HUES6 (cell line): ENCODE measurements at regions not wholly inside any gene's neighbourhood (a gene's known extent, or its start where the extent isn't known, plus 50 kb on each side); places are given as distances from the start of the nearest gene placed in this dataset.

Experiments used
- H3K27ac ChIP-seq: 2 replicates; pipeline ENCODE4 v1.7.0; 2013; ENCODE audit warnings: low read depth, mild to moderate bottlenecking, low read length, inconsistent platforms
- H3K27me3 ChIP-seq: 2 replicates; pipeline ENCODE4 v1.6.1; 2013; ENCODE audit warnings: low read length; ENCODE audit not compliant: control insufficient read depth, insufficient read depth
- H3K36me3 ChIP-seq: 2 replicates; pipeline ENCODE4 v1.6.1; 2013; ENCODE audit warnings: low read length; ENCODE audit not compliant: control insufficient read depth, insufficient read depth
- H3K4me1 ChIP-seq: 2 replicates; pipeline ENCODE4 v1.6.1; 2013; ENCODE audit warnings: low read length; ENCODE audit not compliant: control insufficient read depth, insufficient read depth
- H3K4me3 ChIP-seq: 2 replicates; pipeline ENCODE4 v1.5.1; 2013; ENCODE audit warnings: low read depth, low read length
- H3K9ac ChIP-seq: one replicate; pipeline ENCODE4 v1.6.1; 2013; ENCODE audit warnings: mild to moderate bottlenecking, low read length
- H3K9me3 ChIP-seq: 2 replicates; pipeline ENCODE4 v1.6.1; 2013; ENCODE audit warnings: low read depth, low read length; ENCODE audit not compliant: control insufficient read depth, insufficient read depth

DNA sequence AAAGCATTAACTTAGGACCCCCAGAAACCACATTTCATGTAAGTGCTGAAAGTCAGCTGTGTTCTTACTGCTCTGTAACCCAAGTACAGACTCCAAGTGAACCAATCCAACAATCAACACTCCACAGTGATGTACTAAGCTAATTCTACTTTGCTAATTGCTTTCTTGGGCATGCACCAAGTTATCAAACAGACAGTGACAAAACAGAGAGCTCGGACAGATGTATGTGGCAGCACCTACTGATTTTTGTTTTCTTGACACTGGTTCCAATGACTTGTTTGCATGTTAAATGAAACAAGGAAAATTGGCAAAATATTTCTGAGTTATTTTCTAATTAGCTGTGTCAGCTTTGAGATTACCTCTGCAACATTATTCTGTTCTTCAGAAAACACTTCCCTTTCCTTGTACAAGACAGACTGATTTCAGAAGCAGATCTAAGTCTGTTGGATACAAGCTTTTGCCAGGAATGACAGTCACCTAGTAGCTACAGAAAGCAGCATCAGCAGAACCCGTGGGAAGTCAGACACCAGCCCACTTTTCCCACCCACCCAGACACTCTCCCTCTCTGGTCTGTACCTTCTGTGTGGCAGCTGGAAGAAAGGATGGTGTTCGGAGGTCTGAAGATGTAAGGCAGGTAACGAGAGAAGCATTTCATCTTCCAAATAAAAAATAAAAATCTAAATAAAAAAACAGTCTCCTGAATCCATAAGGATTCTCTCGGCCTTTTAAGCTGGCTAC, 176.7 kb upstream of the PPP2R2B start:
- Histone ChIP-seq H3K4me3 (no peak overlapping the region), H3K9me3 (no peaks in the 10 kb centered on the region), H3K36me3 (no peaks in the 10 kb centered on the region), H3K4me1 (0 out of 2 replicates have a peak, but pooled peaks cover 3% of the 10 kb centered on the region), H3K27ac (no peak overlapping the region), H3K9ac (no peak overlapping the region), H3K27me3 (no peaks in the 10 kb centered on the region)

DNA sequence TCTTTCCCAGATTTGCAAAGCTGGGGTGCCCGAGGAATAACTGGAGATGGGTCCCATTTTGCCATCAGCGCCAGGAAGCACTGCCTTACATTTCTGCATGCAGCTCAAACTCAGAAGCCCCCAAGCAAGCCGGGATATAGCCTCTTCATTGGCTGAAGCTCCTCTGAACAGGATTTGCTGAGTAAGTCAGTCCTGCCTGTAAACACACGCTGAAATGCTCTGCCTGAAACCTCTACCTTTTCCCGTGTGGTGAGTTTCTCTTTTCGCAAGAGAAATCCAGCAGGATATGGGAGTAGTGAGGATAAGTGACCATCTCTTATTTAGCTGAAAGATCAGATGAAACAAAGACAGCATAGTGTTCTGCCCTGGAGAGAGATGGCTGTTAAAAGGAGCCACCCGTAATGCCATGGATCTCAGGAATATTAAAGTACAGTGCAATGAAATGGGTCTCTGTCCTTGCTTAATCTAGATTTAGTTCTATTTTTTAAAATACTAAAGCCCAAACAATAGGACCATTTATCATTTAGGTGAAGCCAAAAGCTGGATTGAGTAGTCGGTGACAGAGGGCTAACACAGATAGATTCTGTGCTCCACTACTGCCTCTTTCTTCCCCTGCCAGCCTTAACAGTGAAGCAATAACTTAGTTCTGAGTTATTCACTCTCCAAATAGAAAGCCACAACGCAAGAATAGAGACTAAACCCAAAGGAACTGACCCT, 177.5 kb upstream of the PPP2R2B start:
- H3K36me3 ChIP-seq, result no peaks in the 10 kb centered on the region
- no peaks in the 10 kb centered on the region for H3K9me3 ChIP-seq
- H3K4me1 ChIP-seq, result 0 out of 2 replicates have a peak, but pooled peaks cover 3% of the 10 kb centered on the region
- H3K9ac ChIP-seq, result peak overlapping the region; percentile 13
- H3K4me3 ChIP-seq, result no peak overlapping the region
- H3K27ac ChIP-seq, result no peak overlapping the region
- no peaks in the 10 kb centered on the region for H3K27me3 ChIP-seq

DNA sequence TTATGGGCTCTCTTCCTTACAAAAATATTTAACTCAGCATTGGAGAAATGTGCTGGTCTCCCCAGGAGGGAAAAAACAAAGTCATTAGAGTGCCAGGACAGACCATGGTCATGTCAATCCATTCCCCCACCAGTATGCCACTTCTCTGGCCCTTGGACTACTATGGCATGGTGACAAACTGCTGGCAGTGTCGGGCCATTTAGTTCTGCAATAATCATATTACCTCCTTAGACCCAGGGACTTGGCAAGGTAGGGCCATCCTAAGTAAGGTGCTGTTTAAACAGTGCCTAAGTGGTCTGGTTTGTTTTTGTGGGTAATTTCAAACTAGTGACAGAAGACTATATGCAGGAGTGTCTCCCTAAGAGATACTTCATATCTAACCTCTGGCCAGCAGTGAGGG, 177.8 kb upstream of the STK32A start:
- no peaks in the 10 kb centered on the region for H3K36me3 ChIP-seq
- H3K9ac ChIP-seq, result no peak overlapping the region
- no peak overlapping the region for H3K27ac ChIP-seq
- H3K9me3 ChIP-seq, result no peaks in the 10 kb centered on the region
- no peaks in the 10 kb centered on the region for H3K27me3 ChIP-seq
- no peak overlapping the region for H3K4me3 ChIP-seq
- H3K4me1 ChIP-seq, result 0 out of 2 replicates have a peak, but pooled peaks cover 3% of the 10 kb centered on the region

DNA sequence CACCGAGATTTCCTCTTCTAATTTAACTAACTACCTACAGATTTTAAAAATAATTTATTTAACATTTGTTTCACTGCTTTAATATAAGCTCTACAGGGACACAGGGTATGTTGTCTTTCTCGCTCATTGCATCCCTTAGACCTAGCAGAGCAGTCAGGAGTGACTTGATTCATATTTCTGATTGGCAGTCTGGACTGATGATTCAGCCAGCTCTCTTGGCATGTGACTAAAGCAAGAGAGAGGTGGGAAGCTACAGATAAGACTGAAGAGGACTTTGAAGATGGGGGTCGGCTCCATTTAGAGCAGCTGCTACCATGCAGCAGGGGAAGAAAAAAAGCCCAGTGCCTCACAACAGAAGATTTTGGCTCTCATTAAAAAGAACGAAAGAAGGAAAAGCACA, 173.4 kb upstream of the STK32A start:
- Histone ChIP-seq H3K36me3 (no peaks in the 10 kb centered on the region), H3K4me1 (no peaks in the 10 kb centered on the region), H3K27me3 (no peaks in the 10 kb centered on the region), H3K9ac (no peak overlapping the region), H3K9me3 (no peaks in the 10 kb centered on the region), H3K4me3 (no peak overlapping the region), H3K27ac (no peak overlapping the region)

DNA sequence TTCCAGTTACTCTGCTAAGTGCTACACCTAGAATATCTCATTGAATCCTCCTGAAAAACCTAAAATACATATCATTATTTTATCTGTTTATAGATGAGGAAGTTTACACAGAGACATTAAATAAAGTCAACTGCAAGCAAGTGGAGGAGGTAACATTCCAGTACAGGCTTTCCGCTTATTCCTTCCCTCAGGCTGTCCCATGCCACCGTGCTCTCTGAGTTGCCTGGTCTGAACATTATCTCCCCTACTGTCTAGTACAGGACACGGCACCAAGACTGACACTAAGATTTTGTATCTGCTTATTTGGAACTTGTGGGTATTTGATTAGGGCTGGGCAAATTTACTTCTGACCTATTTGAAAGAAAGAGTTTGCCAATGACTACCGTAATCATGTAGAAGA, 172.4 kb upstream of the STK32A start:
- H3K27me3 ChIP-seq, result no peaks in the 10 kb centered on the region
- no peak overlapping the region for H3K4me3 ChIP-seq
- no peak overlapping the region for H3K9ac ChIP-seq
- H3K27ac ChIP-seq, result no peak overlapping the region
- no peaks in the 10 kb centered on the region for H3K4me1 ChIP-seq
- no peaks in the 10 kb centered on the region for H3K9me3 ChIP-seq
- no peaks in the 10 kb centered on the region for H3K36me3 ChIP-seq

DNA sequence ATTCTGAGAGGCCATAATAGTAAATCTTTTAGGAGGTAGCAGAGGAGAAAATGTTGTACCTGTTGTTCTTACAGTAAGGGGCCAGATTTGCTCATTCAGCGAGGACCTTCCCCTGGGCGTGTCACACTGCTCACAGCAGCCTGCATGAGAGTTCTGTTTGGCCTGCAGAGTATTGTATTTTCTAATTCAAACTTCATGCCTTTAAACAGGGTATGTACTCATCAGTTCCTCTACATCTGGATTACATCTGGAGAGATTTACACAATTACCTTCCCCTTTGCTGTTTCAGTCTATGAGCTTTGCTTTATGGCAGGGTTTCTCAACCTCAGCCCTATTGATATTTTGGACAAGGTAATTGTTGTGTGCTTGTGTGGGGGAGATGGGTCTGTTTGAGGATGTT, 170.9 kb upstream of the STK32A start:
- no peaks in the 10 kb centered on the region for H3K27me3 ChIP-seq
- no peaks in the 10 kb centered on the region for H3K9me3 ChIP-seq
- no peak overlapping the region for H3K4me3 ChIP-seq
- H3K9ac ChIP-seq, result no peak overlapping the region
- H3K36me3 ChIP-seq, result no peaks in the 10 kb centered on the region
- no peak overlapping the region for H3K27ac ChIP-seq
- no peaks in the 10 kb centered on the region for H3K4me1 ChIP-seq

DNA sequence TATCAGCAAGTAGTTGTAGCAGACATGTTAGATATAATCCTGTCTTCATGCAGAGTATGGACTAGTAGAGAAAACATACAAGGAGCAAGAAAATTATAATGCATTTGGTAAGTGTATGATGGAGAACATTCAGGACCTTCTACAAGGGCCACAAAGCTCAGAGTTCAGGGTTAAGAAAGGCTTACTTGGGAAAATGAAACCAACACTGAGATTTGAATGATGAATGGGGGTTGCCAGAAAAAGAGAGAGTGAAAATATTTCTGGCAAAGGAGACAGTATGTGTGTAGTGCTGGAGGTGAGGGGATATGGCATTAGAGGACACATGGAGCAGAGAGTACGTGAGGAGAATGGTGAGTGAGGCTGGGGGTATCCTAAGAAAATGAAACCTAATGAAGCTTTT, 169.8 kb upstream of the STK32A start:
- Histone ChIP-seq H3K36me3 (no peaks in the 10 kb centered on the region), H3K4me3 (no peak overlapping the region), H3K27ac (no peak overlapping the region), H3K4me1 (no peaks in the 10 kb centered on the region), H3K9ac (no peak overlapping the region), H3K27me3 (no peaks in the 10 kb centered on the region), H3K9me3 (no peaks in the 10 kb centered on the region)

DNA sequence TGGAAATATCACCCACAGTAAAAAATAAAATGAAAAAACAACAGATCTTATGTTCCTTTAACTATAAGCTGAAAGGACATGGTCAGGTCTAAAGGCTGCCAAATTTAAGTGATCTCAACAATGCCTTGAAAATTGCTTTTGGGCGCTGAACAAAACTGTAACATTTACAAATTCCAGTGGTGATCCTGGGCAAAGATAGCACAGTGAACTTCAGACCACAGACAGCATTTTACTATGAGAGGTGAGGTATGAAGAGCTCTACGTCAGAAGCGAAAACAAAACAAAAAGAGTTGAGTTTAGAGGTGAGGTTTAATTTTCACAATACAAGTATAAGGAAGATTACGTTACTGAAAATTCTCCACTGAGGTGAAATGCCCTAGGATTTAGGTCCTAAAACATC, 165.8 kb upstream of the STK32A start:
- Histone ChIP-seq H3K4me3 (no peak overlapping the region), H3K36me3 (no peaks in the 10 kb centered on the region), H3K27ac (no peak overlapping the region), H3K27me3 (no peaks in the 10 kb centered on the region), H3K9me3 (no peaks in the 10 kb centered on the region), H3K4me1 (peaks cover 13% of the 10 kb centered on the region), H3K9ac (no peak overlapping the region)

DNA sequence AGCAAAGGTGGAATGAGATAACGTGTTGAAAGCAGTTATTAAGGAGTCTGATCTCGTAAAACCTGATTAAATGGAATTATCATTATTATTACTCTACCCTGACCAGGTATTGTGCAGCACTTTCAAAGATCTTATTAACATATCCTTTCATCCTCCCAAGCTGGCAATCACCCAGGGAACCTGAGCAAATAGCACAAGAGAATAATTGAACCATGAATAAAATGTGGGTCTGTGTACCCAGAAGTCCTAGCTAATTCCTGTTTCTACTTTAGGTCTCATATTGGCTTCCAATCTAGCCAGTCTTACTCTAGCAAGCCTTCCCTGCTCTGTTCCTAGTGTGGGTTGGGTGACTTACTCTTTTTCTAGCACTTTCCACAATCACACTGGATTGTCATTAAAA, 162.2 kb upstream of the STK32A start:
- Histone ChIP-seq H3K9ac (no peak overlapping the region), H3K4me3 (no peak overlapping the region), H3K27ac (no peak overlapping the region), H3K4me1 (peaks cover 13% of the 10 kb centered on the region), H3K27me3 (no peaks in the 10 kb centered on the region), H3K36me3 (no peaks in the 10 kb centered on the region), H3K9me3 (no peaks in the 10 kb centered on the region)

DNA sequence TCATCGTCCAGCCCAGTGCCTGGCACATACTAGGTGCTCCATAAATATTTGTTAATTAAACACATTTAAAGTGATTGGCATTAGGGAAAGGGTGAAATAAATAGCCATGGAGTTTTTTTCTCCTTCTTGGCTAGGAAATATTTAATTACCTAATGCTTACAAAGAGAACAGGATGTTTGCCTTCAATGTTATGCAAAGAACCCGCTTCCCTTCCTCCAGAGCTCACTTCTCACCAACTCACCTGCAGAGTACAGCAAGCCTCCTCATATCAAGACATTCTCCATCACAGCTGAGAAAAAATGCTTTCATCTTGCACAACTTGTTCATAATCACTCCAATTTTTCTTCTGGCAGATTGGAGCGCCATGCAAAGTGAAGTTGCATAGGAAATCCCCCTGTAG, 161.7 kb upstream of the STK32A start:
- H3K9ac ChIP-seq, result no peak overlapping the region
- H3K4me3 ChIP-seq, result no peak overlapping the region
- H3K36me3 ChIP-seq, result no peaks in the 10 kb centered on the region
- peaks cover 13% of the 10 kb centered on the region for H3K4me1 ChIP-seq
- no peak overlapping the region for H3K27ac ChIP-seq
- H3K9me3 ChIP-seq, result no peaks in the 10 kb centered on the region
- H3K27me3 ChIP-seq, result no peaks in the 10 kb centered on the region

DNA sequence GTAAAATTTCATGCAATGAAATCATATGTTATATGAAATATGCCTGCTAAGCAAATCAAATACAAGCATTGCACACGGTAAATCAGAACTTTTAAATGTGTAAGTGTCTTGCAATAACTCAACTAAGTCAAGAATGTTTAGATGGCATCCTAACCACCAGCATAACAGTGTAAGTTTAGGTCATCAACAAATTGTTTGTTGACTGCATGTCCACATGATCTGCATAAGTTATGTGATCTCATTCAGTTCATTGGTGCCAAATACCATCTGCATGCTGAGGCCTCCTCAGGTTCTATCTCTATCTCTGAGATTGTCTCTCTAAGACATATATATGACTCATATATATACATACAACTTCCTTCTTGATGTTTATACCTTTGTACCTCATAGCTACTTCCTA, 159.6 kb upstream of the STK32A start:
- H3K27me3 ChIP-seq, result no peaks in the 10 kb centered on the region
- H3K27ac ChIP-seq, result no peak overlapping the region
- H3K4me3 ChIP-seq, result no peak overlapping the region
- no peak overlapping the region for H3K9ac ChIP-seq
- H3K36me3 ChIP-seq, result no peaks in the 10 kb centered on the region
- no peaks in the 10 kb centered on the region for H3K9me3 ChIP-seq
- H3K4me1 ChIP-seq, result peaks cover 13% of the 10 kb centered on the region
